ENCODE measurements at regions not wholly inside any gene's neighbourhood (a gene's known extent, or its start where the extent isn't known, plus 50 kb on each side); places are given as distances from the start of the nearest gene placed in this dataset.

DNA sequence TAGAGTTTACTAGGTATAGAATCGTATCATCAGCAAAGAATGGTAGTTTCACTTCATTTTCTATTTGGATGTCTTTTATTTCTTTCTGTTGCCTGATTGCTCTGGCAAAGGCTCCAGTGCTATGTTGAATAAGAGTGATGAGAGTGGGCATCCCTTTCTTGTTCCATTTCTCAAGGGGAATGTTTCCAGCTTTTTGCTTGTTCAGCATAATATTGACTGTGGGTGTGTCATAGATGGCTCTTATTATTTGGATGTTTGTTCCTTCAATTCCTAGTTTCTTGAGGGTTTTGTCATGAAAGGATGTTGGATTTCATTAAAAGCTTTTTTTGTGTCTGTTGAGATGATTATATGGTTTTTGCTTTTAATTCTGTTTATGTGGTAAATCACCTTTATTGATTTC, 1114.5 kb downstream of the RAPGEF2 start:
- no peak for DNase-seq (ENCODE audit: low read depth)

DNA sequence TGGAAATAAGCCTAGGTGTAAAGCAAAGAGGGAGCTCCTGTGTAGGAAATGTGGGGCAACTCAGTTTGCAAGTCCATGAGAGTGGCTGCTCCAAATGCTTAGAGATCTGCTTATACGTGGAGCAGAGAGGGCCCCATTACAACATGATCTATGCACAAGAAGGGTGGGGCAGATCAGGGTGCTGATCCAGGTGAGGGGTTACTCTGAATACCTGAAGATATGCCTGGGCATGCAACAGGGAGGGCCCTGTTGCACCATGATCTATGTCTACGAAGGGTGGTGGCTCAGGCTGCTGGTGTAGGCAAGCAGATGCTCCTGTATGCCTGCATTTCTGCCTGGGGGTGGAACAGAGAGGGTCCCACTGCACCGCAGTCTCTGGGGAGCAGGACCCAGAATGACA, 1121.2 kb downstream of the RAPGEF2 start:
- no peak for DNase-seq (ENCODE audit: low read depth)

DNA sequence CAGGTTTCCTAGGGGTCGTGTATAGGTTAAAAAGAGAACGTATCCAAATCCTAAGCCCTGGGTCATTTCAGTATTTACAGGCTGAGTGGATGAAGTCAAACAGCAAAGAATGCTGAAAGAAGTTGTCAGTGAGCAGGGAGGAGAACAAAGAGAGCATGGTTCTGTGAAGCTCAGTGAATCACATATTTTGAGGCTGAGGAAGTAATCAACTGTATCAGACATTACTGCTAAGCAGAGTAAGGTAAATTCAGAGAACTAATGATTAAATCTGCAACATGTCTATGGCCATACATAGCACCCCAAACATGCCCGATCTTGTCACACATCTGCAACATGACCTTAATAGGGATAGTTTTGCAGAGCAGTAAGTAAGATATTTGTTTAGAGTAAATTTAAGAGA, 1130.3 kb downstream of the RAPGEF2 start:
- no peak for DNase-seq (ENCODE audit: low read depth)

DNA sequence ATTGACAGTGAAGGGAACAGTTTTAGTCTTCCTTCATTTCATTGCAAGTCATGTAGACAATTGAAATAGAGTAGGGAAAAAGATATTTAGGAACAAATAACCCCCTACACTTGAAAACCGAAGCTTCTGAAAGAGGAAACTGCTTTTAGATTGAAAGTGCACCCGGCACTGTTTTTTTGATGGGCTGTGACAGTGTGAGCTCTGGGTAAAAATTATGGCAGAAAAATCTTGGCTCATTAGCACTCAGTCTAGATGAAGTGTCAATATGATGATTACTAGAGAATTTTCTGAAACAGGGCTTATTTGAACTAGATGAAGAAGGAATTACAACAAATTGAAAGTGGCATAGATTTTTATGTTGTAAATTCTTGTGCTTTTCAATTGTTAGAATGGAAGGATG, 1132.4 kb downstream of the RAPGEF2 start:
- no peak for DNase-seq (ENCODE audit: low read depth)

DNA sequence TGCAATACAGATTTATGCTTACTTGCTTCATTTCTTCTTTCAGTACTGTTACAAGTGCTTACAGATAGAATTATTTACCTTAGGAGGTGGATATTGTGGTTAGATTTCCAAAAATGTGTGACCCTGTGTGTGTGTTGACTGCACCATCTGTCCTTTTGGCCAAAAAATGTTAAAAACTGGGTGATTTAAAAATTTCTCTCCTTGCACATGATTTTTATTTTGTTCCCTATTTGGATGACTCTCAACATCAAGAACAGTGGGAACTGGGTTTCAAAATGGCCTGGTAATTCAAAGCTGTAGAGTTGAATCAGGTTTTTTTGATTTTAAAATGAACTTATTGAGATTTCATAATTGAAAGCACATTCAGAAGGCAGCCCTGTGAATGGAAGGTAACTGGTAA, 1132.9 kb downstream of the RAPGEF2 start:
- DNase-seq (ENCODE audit: low read depth) = no peak

DNA sequence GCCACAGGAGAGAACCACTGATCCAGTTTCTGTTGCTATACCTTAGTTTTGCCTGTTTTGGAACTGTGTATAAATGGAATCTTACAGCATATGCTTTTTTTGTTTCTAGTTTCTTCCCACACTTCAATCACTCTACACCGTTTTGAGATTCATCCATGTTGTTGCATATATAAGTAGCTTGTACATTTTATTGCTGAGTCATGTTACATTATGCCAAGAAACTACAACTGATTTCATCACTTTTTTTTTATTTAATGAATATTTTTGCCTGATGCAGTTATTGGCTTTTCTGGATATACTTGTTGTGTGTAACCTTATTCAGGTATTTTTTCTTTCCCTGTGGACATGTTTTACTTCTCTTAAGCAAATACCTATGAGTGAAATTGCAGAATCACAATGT, 1135.9 kb downstream of the RAPGEF2 start:
- DNase-seq (ENCODE audit: low read depth) = no peak

DNA sequence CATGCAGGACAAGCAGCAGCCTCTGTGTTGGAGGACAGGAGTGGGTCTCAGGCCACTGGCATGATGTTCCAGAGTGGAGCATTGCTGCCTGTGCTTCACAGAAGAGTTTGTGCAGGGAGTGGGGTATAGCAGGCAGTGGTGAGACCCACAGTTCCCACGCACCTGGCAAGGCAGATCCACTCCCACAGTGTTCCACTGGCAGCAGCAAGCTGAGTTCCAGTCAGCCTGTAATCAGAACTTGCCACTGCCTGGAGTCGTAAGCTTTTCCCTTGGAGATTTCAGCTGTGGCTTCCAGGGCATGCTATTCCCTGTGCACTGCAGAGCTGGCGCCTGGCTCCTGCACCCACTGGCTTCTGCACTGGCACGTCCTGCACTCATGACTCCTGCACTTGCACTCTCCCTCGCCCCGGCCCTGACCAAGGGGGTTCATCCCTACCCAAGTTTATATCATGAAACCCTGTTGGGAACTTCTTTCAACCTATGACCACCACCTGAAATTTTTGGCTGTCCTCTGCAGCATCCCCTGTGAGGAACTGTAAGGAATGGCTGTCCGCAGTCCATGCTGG, 1144.3 kb downstream of the RAPGEF2 start:
- no peak for DNase-seq (ENCODE audit: low read depth)

DNA sequence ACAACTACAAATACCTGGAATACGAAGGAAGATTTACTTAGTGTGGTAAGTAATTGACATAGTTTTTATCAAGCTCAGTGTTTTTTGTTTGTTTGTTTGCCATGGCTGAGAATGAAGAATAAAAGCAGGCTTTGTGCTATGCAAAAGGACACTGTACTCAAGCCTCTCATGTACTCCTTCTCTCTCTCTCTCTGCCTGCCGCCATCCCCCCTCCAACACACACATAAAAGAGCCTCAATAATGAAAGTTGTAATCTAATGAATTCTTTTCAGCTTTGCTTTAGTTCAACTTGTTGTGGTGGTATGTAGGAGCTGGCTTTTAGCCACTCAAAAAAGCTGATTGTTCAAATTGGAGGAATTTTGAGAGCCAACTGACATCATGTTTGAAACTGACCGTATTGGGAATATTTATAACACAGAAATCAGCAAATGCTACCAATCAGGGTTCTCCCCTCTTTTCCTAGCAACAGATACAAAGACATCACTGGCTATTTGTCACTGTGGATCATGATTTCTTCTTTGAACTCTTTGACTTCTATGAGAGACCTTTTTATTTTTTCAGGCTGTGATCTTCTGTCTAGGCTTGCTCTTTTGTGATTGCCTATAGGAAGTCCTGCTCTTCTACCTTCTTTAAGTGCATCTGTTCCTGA, 1148.8 kb downstream of the RAPGEF2 start:
- no peak for DNase-seq (ENCODE audit: low read depth)

DNA sequence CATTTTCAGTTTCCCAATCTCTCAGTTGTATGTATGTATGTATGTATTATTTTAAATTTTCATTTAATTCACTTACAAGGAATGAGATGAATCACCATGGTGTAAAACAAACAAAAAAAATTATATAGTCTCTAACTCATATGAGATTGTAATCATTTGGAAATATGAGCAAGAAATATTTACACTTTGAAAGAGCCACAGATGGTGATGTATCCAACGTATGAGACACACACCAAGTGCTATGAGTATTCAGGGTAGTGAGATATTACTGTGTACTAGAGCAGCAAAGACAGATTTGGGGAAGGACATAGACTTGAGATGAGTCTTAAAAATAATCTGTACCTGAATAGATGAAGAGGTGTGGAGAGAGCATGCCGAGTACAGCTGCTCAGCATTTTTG, 1154.4 kb downstream of the RAPGEF2 start:
- DNase-seq (ENCODE audit: low read depth) = no peak

DNA sequence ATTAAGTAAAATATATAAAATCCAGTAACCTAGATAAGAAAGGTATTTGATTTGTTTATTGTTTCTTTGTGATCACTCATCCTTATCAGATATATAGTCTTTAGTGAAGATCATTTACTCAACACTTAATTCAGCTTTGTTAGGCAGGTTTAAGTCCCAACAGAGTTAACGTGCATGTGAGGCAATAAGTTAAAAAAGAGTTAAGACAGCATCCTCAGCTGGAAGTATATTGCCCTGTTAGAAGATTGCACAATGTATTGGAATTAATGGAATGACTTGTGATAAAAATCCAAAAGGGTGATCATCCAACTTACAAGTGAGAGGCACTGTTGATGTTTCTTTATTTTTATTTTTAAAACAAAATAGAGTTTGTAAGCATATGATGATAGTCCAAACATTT, 1162.1 kb downstream of the RAPGEF2 start:
- no peak for DNase-seq (ENCODE audit: low read depth)

DNA sequence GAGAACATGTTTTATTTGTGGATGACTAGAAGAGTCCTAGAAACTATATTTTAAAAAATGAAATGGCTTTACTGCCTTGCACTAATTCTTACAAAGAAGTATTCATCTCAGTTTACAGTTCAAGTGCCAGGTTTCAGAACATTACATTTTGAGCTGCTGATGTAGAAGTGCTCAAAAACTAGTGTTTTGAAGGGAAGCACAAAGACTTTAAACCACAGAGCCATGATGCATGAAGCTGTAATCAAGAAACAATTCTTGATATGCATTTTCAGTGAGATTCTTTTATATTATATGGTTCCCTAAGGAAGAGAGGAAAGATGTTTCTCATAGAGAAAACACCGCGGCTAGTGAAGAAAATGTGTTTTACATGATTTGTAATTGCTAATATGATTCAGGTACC, 1163.0 kb downstream of the RAPGEF2 start:
- no peak for DNase-seq (ENCODE audit: low read depth)

DNA sequence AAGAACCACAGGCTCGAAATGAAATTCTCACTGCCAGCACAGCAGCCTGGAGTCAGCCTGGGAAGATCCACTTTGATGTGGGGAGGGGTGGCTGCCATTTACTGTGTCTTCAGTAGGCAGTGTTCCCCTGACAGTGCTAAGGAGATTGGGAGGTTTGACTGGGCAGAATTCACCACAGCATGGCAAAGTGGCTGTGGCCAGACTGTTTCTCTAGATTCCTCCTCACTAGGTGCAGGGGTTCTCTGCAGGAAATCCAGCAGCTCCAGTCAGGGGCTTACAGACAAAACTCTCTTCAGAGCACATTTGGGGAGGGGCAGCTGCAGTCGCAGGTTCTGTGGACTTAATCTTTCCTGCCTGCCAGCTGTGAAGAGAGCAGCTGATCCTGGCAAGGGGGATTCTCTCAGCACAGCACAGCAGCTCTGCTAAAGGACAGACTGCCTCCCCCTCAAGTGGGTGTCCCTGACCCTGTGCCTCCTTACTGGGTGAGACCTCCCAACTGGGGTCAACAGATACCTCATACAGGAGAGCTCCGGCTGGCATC, 1174.0 kb downstream of the RAPGEF2 start:
- DNase-seq (ENCODE audit: low read depth) = no peak

DNA sequence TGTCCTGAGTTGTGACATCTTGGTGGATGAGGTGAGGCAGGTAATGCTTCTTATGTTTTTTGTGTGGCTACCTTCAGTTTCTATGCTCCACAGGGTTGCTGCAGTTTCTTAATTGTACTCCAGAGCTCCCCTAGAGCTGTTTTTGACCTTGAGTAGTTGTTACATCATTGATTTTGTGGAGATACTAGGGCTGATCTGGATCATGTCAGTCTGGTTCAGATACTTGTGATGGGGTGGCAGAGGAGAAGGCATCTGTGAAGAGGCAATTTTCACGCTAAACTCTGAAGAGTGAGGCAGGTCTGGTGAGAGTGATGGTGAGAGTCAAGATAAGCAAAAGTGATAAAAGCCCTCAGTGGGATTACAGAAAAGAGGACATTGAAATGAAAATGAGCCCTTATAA, 1180.2 kb downstream of the RAPGEF2 start:
- DNase-seq (ENCODE audit: low read depth) = no peak

DNA sequence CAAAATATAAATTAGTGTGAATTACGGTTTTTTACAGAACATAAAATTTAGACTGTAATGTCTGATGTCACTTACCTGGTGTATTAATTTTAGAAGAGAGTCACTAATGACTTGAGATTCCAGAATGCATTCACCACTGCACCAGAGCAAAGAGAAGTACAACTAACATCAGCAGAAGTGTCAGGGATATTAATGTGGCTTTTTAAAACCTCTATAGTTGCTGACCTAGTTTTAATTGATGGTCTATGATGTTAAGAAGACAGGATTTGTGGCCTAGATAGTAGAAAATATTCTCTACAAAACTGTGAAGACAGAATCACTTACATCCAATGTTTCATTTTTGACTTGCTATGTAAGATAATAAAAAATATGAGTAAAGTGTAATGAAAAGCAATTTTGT, 1181.6 kb downstream of the RAPGEF2 start:
- DNase-seq (ENCODE audit: low read depth) = no peak

DNA sequence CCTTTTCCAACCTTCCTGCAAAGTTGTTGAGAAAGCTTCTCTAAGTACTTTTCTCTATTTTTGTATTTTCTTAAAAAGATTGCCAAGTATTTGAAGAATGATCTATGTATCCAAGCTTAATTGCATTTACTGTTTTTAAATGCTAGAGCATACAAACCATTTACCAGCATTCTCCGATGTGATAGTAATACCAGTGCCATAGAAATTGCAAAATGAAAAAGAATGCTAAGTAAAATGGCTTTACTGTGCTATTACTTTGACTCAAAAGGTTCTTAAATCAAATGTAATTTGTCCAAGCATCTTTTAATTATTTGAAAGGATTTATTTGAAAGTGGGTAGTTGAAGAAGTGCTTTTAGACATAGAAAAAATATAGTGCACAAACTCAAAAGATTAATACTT, 1183.2 kb downstream of the RAPGEF2 start:
- no peak for DNase-seq (ENCODE audit: low read depth)

DNA sequence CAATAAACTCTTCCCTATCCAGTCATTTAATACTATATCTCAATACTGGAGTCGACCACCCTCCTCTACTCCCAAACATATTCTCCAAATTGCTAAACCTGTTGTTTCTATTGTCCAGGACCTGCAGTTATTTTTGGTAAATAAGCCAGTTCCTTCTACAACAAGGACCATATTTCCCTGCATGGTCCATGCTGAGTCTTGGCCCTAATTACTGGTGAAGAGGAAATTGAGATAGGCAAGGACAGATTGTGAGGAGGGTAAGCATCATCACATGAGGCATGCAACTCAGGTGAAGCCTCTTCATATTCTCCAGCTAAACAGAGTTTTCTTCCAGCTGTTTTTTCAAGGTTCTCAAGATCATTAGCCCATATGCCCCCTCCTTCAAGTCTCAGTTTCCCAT, 1193.6 kb downstream of the RAPGEF2 start:
- no peak for DNase-seq (ENCODE audit: low read depth)

DNA sequence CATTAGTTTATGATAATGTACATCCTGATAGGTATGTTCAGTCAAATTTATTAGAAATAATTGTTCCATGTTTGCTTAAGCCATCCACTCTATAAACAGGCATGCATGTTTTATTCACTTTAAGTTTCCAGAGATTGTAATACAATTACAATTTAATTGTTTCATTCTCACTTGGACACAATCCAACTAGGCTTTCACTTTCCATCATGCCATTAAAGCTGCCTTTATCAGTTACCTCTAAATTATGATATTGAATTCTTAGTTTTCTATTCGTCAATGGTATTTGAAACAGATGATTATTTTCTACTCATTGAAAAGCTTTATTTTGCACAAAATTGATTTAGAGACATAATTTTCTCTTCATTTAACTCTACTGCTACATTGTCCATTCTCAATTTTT, 1196.3 kb downstream of the RAPGEF2 start:
- DNase-seq (ENCODE audit: low read depth) = no peak

DNA sequence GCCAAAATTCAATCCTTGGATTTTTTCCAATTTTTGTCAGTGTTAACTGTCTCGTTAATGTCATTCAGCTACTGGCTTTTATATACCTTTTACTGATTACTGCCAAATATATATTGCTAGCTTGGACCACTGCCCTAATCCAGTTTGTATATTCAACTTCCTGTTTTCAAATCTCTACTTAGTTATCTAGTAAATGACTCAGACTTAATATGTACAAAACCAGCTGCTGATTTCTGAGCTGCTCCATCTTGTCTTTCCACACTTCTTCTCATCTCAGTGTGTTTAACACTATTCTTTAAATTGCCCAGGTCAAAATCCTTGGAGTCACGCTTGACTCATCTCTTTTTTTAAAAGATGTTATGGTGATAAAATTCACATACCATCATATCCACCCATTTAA, 1196.7 kb downstream of the RAPGEF2 start:
- DNase-seq (ENCODE audit: low read depth) = no peak

DNA sequence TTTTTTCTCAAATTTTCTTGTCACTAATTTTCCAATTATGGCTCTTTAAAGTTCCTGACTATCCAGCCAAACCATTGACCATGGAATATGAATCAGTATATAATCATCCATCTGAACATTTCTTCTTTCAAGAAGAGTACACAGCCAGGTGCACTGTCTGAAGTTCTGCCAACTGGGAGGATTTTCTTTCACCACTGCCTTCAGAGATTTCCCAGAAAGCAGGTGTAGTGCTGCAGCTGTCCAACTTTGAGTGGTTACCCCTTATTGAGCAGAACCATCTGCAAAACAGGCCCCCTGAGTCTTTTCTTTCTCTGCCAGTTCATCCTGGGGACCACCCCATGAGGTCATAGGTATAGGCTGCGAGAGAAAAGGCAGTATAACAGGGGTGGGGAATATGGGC, 1213.2 kb downstream of the RAPGEF2 start:
- no peak for DNase-seq (ENCODE audit: low read depth)

DNA sequence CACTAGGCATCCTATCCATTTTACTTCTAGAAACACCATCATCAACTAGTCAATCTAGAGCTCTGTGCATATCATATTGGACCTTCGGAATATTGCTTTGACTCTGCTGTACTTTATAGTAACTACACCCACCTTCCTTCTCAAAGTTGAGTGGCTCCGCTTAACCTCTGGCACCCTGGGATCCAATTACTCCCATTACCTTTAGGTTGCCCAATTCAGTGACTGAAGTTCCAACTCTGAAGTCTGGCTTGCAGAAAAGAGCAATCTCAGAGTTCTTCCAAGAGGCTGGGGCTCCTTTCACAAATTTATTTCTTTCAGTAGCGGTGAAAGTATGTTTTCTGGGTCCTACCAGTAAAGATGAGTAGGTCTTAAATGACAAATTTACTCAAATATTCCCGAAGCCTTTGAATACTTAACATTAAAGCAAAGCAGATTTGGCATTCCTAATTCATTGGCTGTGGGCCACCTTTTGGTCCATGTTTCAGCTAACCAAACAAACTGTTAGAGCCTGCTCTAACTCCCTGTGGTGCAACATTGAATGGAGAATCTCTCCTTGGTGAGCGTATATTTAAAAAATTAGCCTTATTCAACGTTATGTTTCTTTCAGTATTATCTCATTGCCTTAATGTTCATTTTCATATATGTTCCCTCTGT, 1215.8 kb downstream of the RAPGEF2 start:
- DNase-seq (ENCODE audit: low read depth) = peak; percentile 52

DNA sequence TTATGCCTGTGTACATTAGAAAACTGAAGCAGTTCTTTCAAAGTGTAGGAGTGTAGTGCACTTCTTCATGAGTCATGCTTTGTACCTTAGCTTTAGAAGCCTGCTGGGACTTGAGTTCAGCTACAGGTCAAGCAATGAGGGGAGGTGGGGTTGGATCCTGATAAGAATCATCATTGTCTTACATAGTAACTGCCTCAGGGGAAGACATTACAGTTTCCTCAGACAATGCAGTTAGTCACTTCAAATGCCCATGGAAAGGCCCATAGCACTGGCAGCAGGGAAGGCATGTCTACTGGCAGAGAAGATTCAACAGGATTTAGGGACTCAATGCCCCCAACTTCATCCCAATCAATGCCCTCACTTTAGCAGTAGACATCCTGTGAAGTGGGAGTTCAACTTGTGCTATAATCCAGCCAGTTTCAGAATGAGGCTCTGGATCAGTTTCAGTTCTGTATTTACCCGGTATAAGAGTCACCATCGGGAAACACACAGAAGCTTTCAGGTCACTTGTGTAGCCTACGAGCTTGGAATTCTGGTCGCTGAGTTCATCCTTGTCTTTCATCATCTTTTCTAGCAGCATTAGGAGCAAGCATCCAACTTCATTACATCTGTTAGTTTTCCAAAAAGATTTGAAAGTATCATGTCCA, 1216.5 kb downstream of the RAPGEF2 start:
- peak; percentile 92 for DNase-seq (ENCODE audit: low read depth)

DNA sequence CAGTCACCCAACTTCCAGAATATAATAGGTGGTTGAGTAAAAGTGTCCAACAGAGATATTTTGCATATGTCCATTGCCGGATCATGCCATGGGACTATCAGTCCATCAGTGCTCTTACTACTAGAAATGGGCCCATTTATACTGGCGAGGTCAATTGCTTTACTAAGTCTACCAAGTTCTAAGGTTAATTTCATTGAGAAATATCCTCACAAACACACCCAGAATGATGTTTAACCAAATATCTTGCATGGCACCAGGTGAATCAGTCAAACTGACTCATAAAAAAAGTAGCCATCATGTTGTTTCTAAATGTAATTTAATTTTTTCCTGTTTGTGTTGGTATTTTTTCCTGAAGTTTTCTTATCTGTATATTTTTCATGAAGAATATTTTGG, 1217.0 kb downstream of the RAPGEF2 start:
- peak; percentile 10 for DNase-seq (ENCODE audit: low read depth)

DNA sequence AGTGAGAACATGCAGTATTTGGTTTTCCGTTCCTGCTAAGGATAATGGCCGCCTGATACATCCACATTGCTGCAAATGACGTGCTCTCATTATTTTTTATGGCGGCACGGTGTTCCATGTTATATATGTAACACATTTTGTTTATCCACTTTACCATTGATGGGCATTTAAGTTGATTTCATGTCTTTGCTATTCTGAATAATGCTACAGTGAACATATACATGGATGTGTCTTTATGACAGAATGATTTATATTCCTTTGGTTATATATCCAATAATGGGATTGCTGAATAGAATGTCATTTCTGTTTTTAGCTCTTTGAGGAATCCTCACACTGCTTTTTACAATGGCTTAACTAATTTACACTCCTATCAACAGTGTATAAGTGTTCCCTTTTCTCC, 1223.2 kb downstream of the RAPGEF2 start:
- DNase-seq (ENCODE audit: low read depth) = no peak
